Esophagus squamous epithelium (tissue), 4 donors: ENCODE measurements at regions not wholly inside any gene's neighbourhood (a gene's known extent, or its start where the extent isn't known, plus 50 kb on each side); places are given as distances from the start of the nearest gene placed in this dataset.

Experiments used
- CTCF ChIP-seq, 6 experiments: fragments of 450-650 bp in 4 of 6; fragments of 200-600 bp in 2 of 6; sonication (generic) in 2 of 6; IDR thresholded peaks; one replicate each; pipeline ENCODE4 v1.5.1; 2016 to 2019; ENCODE audit warnings: antibody characterized with exemption in 6 of 6, mild to moderate bottlenecking in 4 of 6, moderate library complexity in 4 of 6
- POLR2A ChIP-seq, 4 donors: fragments of 450-650 bp; IDR thresholded peaks; one replicate each; pipeline ENCODE4 v1.6.1; 2017; ENCODE audit warnings: antibody characterized with exemption in 4 of 4, mild to moderate bottlenecking in 4 of 4, moderate library complexity in 3 of 4

- TF ChIP-seq CTCF (IDR thresholded peaks at IDR 0.05): no peak
- no peak for TF ChIP-seq POLR2A (IDR thresholded peaks at IDR 0.05)
These were observed 664.8 kb upstream of the EEF2KMT start for GRCh38 chr16:5762362-5762761.
